HG03095 (cell line): ENCODE measurements at regions not wholly inside any gene's neighbourhood (a gene's known extent, or its start where the extent isn't known, plus 50 kb on each side); places are given as distances from the start of the nearest gene placed in this dataset.
"Not testable (repeated sequence)": the region's sequence is repeated elsewhere in the genome, so short reads cannot be mapped to it uniquely, and the experiment has no call there.

ENCODE experiments used
- ATAC-seq: cut with Tn5 transposase; IDR thresholded peaks from one replicate; pipeline ENCODE4 v1.9.1; 2021; ENCODE audit warnings: moderate library complexity; ENCODE audit not compliant: unreplicated experiment

- no peak for ATAC-seq
These were observed 873.9 kb downstream of the SLITRK1 start for GRCh38 chr13:83008212-83008929.

GRCh38 chr13:83007226-83007625 is 875.0 kb downstream of the SLITRK1 start:
- ATAC-seq = no peak

GRCh38 chr13:83003185-83003584 is 879.1 kb downstream of the SLITRK1 start:
- no peak for ATAC-seq

GRCh38 chr13:82993417-82993816 is 888.9 kb downstream of the SLITRK1 start:
- no peak for ATAC-seq

GRCh38 chr13:82976499-82976898 is 905.8 kb downstream of the SLITRK1 start:
- no peak for ATAC-seq

- no peak for ATAC-seq
These were observed 918.8 kb downstream of the SLITRK1 start for GRCh38 chr13:82963226-82964099.

GRCh38 chr13:82962397-82962796 is 919.9 kb downstream of the SLITRK1 start:
- no peak for ATAC-seq

- no peak for ATAC-seq
These were observed 920.5 kb downstream of the SLITRK1 start for GRCh38 chr13:82961757-82962156.

- ATAC-seq = not testable (repeated sequence)
These were observed 929.9 kb downstream of the SLITRK1 start for GRCh38 chr13:82952336-82952735.

- no peak for ATAC-seq
These were observed 934.6 kb downstream of the SLITRK1 start for GRCh38 chr13:82947683-82948082.

- ATAC-seq = no peak
These were observed 935.1 kb downstream of the SLITRK1 start for GRCh38 chr13:82947191-82947621.

GRCh38 chr13:82938644-82939043 is 943.6 kb downstream of the SLITRK1 start:
- no peak for ATAC-seq

- ATAC-seq = no peak
These were observed 948.3 kb downstream of the SLITRK1 start for GRCh38 chr13:82934000-82934399.

- ATAC-seq = no peak
These were observed 957.2 kb downstream of the SLITRK1 start for GRCh38 chr13:82925114-82925513.

- ATAC-seq = no peak
These were observed 964.3 kb downstream of the SLITRK1 start for GRCh38 chr13:82917984-82918383.

- ATAC-seq = no peak
These were observed 969.7 kb downstream of the SLITRK1 start for GRCh38 chr13:82912564-82912963.

- no peak for ATAC-seq
These were observed 977.2 kb downstream of the SLITRK1 start for GRCh38 chr13:82905071-82905470.

GRCh38 chr13:82900453-82900852 is 981.8 kb downstream of the SLITRK1 start:
- ATAC-seq = no peak

- no peak for ATAC-seq
These were observed 983.7 kb downstream of the SLITRK1 start for GRCh38 chr13:82898586-82898985.

GRCh38 chr13:82879921-82880320 is 1002.4 kb downstream of the SLITRK1 start:
- no peak for ATAC-seq

- no peak for ATAC-seq
These were observed 1003.7 kb downstream of the SLITRK1 start for GRCh38 chr13:82878536-82878935.

- no peak for ATAC-seq
These were observed 1015.0 kb downstream of the SLITRK1 start for GRCh38 chr13:82867284-82867683.
